ENCODE measurements at regions not wholly inside any gene's neighbourhood (a gene's known extent, or its start where the extent isn't known, plus 50 kb on each side); places are given as distances from the start of the nearest gene placed in this dataset.

DNA sequence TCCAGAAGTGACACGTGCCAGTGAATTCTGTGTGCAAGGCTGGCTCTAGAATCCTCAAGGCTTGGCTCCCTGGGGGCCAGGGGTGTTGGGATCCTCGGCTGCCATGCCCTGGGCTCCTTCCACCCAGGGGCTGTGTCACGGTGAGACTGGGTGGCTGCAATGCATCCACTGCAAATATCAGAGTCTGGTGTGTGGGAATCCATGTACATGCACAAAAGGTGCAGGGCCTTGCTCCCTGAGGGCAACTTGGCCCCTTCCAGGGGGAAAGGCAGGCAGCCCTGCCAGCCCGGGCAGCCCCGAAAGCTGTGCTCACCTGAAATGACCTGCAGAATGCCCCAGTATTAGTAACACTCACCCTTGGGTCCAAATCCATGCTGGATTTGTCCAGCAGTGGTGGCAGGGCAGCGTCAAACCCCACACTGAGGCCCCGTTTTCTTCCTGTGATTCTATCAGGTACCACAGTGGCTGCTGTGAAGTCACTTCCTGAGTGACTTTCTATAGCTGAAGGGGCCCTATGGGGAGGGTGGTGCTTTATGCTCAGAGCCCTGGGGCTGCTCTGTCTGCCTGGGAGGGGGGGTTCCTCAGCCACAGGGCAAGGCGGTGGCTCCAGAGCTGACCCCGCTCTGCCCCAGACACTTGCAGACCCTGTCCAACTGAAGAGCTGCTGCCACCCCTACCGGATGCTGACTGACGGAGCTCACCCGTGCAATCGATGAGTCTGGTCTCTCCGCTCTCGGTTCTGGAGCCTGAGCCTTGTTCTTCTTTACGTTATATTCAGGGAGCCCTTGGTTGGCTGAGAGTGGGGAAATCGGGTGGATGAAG lies 317.7 kb downstream of the GLRX3 start:
- DNase-seq (ENCODE audit: extremely low read depth, insufficient read length), result no peak
- no peak overlapping the region for H3K4me3 ChIP-seq (replicated peaks; ENCODE audit: low read depth, low read length)
- TF ChIP-seq, protein P1, sequence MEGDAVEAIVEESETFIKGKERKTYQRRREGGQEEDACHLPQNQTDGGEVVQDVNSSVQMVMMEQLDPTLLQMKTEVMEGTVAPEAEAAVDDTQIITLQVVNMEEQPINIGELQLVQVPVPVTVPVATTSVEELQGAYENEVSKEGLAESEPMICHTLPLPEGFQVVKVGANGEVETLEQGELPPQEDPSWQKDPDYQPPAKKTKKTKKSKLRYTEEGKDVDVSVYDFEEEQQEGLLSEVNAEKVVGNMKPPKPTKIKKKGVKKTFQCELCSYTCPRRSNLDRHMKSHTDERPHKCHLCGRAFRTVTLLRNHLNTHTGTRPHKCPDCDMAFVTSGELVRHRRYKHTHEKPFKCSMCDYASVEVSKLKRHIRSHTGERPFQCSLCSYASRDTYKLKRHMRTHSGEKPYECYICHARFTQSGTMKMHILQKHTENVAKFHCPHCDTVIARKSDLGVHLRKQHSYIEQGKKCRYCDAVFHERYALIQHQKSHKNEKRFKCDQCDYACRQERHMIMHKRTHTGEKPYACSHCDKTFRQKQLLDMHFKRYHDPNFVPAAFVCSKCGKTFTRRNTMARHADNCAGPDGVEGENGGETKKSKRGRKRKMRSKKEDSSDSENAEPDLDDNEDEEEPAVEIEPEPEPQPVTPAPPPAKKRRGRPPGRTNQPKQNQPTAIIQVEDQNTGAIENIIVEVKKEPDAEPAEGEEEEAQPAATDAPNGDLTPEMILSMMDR (IDR thresholded peaks at IDR 0.05; ENCODE audit: insufficient read depth, low read length, poor library complexity, severe bottlenecking), result no peak
- H3K36me3 ChIP-seq (ENCODE audit: control insufficient read depth, insufficient read depth, low read length), result no peaks in the 10 kb centered on the region
- H3K27me3 ChIP-seq (replicated peaks; ENCODE audit: control insufficient read depth, insufficient read depth, low read length), result no peaks in the 10 kb centered on the region

GRCh38 chr10:130454543-130455000 lies 318.4 kb downstream of the GLRX3 start:
- Histone ChIP-seq H3K36me3 (ENCODE audit: control insufficient read depth, insufficient read depth, low read length) (no peaks in the 10 kb centered on the region), H3K27me3 (replicated peaks; ENCODE audit: control insufficient read depth, insufficient read depth, low read length) (no peaks in the 10 kb centered on the region), H3K4me3 (replicated peaks; ENCODE audit: low read depth, low read length) (no peak overlapping the region)
- DNase-seq (ENCODE audit: extremely low read depth, insufficient read length), result no peak
- TF ChIP-seq, protein P1 (IDR thresholded peaks at IDR 0.05; ENCODE audit: insufficient read depth, low read length, poor library complexity, severe bottlenecking), result no peak

DNA sequence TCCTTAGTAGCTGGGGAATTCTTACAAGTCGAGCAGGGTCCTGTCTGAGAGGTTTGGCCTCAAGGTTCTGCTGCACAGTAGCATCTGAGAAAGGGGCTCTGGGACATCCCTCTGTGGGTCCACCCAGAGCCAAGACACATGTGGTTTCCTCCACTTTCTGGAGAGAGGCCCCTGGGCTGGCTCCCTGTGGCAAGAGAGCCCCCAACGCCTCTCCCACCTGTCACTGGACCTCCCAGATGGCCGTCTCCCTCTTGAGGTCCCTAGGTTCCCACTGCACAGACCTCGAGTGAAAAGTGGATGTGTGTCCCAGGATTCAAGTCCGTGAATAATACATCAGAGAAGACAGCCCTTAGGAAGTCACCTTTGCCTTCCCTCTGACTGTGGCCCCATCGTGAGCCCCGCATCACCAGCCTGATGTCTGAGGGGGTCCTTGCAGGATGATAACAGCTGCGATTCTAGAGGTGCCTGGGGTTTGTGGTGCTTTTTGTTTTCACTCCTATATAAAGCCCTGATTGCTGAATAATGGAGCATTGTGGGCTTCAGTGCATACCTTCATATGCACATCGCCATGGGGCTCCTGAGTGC lies 319.0 kb downstream of the GLRX3 start:
- Histone ChIP-seq H3K27me3 (replicated peaks; ENCODE audit: control insufficient read depth, insufficient read depth, low read length) (no peaks in the 10 kb centered on the region), H3K4me3 (replicated peaks; ENCODE audit: low read depth, low read length) (no peak overlapping the region), H3K36me3 (ENCODE audit: control insufficient read depth, insufficient read depth, low read length) (no peaks in the 10 kb centered on the region)
- DNase-seq (ENCODE audit: extremely low read depth, insufficient read length), result no peak
- TF ChIP-seq, protein P1 (IDR thresholded peaks at IDR 0.05; ENCODE audit: insufficient read depth, low read length, poor library complexity, severe bottlenecking), result no peak

- no peaks in the 10 kb centered on the region for H3K27me3 ChIP-seq (replicated peaks; ENCODE audit: control insufficient read depth, insufficient read depth, low read length)
- DNase-seq (ENCODE audit: extremely low read depth, insufficient read length), result no peak
- no peak overlapping the region for H3K4me3 ChIP-seq (replicated peaks; ENCODE audit: low read depth, low read length)
- TF ChIP-seq, protein P1 (IDR thresholded peaks at IDR 0.05; ENCODE audit: insufficient read depth, low read length, poor library complexity, severe bottlenecking), result no peak
- no peaks in the 10 kb centered on the region for H3K36me3 ChIP-seq (ENCODE audit: control insufficient read depth, insufficient read depth, low read length)
Measured at GRCh38 chr10:130455791-130456190, 319.6 kb downstream of the GLRX3 start.

DNA sequence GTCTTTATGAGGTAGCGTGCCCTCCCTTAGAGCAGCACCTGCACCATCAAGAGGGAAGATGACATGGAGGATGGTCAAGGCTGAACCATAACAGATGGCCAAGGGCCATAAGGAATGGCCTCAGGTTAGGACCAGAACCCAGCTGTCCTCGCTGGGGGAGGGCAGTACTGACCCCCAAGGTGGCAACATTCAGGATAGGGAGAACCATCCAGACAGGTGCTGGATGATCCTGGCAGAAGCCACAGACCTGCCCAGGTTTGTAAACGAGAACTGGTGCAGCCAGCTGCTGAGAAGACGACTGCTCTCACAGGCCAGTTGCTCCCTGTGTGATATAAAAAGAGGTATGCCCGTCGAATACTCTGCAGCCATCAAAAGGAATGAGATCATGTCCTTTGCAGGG lies 320.4 kb downstream of the GLRX3 start:
- no peak for DNase-seq (ENCODE audit: extremely low read depth, insufficient read length)
- TF ChIP-seq, protein P1 (IDR thresholded peaks at IDR 0.05; ENCODE audit: insufficient read depth, low read length, poor library complexity, severe bottlenecking), result no peak
- no peaks in the 10 kb centered on the region for H3K36me3 ChIP-seq (ENCODE audit: control insufficient read depth, insufficient read depth, low read length)
- H3K27me3 ChIP-seq (replicated peaks; ENCODE audit: control insufficient read depth, insufficient read depth, low read length), result no peaks in the 10 kb centered on the region
- no peak overlapping the region for H3K4me3 ChIP-seq (replicated peaks; ENCODE audit: low read depth, low read length)
